CD1c-positive myeloid dendritic cell (primary cell): ENCODE measurements at regions not wholly inside any gene's neighbourhood (a gene's known extent, or its start where the extent isn't known, plus 50 kb on each side); places are given as distances from the start of the nearest gene placed in this dataset.
"Not testable (repeated sequence)": the region's sequence is repeated elsewhere in the genome, so short reads cannot be mapped to it uniquely, and the experiment has no call there.

Experiments
- DNase-seq: peaks from one replicate; pipeline ENCODE4 v3.0.0-alpha.2; 2016; ENCODE audit errors: extremely low spot score

DNA sequence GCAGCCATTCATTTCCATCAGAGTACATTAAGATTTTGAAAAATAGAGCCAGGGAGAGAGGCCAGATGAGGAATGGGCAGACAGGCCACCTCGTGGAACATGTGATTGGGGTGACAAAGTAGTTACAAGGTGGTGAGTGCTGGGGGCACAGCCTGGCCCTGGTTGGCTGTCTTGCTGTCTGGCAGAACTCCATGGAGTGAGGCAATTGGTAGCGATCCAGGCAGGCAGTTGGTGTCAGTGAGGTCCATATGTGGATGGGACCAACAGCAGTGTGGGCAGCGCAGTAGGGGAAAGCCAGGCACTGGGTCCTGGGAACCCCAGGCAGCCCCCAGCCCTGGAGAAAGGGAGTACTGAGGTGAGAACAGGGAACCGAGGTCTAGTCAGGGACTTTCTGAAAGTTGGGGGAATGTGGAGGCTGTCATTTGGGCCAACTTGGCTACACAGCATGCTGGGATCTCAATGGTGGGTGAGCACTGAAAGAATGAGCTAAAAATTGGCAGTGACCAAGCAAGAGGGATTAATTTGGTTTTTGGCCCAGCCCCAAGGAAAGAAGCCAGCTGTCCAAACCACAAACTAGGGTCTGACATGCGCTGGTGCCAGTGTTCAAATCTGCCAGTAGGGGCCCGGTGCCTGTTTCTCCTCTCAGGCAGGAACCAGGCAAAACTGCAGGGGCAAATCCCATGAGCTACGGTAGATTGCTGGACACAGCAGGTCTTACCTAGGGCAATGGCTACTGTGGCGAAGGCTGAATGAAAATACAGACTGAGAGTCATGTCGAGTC lies 61.4 kb upstream of the E2F3 start:
- no peak for DNase-seq

DNA sequence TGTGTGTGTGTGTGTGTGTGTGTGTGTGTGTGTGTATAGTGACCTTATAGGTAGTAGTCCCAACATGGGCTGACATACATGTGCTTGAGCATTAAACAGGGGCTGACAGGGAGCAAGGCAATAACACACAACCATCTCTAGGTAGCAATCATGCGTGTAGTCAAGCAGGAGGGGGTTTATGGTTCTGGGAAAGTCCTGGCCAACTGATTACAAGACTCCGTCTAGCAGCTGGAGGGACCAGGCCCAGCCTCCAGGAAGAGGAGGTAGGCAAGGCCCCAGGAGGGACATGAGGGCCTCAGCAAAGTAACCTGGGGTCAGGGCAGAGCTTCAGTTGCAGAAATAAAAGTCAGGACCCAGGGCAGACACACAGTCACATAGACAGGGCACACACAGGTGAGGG lies 60.6 kb upstream of the E2F3 start:
- no peak for DNase-seq

DNA sequence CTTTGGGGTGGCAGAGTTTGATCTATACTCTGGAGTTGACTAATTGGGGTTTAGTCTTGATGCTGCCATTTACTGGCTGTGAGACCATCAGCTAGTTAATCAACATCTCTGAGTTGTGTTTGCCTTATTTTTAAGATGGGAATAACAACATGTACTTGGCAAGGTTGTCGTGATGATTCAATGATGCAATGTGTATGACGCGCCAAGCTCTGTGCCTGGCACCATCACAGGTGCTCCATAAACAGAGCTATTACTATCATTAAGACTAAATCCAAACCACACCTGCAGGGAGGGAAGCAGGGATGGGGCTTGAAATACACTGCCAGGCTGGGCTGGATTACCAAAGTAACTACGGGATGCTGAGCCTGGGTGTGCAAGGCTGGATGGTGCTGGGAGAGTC lies 60.1 kb upstream of the E2F3 start:
- no peak for DNase-seq

DNA sequence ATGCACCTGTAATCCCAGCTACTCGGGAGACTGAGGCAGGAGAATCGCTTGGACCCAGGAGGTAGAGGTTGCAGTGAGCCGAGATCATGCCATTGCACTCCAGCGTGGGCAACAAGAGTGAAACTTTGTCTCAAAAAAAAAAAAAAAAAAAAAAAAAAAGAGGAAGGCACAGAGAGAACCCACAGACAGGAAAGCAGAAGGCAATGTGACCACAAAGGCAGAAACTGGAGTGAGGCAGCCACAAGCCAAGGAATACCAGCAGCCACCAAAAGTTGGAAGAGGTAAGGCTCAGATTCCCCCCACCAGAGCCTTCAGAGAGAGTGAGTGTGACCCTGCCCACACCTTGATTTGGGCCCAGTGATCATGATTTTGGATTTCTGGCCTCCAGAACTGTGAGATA lies 54.7 kb upstream of the E2F3 start:
- not testable (repeated sequence) for DNase-seq

DNA sequence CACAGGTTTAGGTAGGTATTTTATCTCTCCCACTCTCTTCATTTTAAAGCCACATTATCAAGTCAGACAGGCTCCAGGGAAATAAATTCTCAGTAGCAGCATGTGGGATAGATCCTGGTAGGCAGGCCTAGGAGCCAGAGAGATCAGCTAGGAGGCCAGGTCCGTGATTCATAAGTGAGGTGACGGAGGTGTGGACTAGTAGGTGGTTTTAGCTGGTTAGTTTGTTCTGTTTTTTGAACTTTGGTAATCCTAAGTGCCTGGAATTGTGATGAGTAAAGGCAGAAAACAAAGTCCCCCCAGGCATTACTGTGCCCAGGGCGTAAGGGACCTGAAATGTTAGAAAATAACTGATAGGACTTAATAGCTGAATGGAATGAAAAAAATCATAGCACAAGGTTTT lies 53.6 kb upstream of the E2F3 start:
- DNase-seq: no peak

DNA sequence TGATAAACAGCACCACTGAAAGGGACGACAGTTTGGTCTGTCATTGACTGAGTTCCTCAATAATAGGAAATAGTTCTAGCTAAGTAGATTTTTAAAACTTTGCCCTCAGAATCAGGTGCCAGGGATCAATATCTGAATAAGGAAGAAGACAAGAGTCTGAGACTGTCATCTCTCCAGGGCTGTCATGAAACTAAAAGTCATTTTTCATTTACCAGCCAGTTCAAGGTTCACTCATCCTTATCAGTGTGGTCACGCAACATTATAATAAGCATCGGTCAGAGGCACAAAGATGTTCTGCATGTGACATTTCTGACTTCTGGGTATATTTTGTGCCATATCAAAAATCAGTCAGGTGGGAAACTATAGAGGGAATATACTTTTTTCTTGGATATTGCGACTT lies 52.5 kb upstream of the E2F3 start:
- DNase-seq: no peak

DNA sequence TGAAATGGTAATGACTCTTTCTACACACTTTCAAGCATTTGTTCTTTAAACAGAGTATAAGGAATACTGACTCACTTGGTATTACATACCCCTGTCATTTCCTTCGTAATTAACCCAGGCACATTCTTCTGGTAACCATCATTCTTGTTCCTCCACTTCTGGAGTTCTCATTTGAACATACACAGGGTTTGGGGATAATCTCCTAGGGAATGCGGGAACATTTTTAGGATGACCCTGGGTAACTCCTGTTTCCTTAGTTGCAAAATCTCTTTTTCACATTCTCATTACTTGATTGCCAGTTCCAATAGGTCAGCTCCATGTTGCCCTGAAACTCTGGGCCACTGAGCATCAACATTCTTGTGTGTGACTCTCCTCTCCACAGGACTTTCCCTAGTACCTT lies 51.5 kb upstream of the E2F3 start:
- DNase-seq: no peak

DNA sequence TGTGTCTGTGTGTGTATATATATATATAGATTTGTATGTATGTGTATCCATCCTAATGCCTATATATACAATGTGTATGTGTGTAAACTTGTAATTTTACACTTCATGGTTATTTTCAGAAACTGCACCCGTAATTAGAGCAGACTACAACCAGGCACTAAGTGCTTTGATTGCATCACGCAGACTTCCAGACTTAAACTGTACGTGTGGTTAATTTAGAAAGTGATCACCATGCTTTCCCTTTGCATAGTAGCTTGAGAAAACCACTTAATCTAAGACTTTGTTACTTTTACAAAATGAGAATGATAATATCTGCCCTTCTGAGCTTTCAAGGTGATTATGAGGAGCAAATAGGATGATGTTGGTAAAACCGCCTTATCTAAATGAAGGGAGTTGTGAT lies 50.1 kb upstream of the E2F3 start:
- DNase-seq: no peak
